HG02870 (cell line): ENCODE measurements at regions not wholly inside any gene's neighbourhood (a gene's known extent, or its start where the extent isn't known, plus 50 kb on each side); places are given as distances from the start of the nearest gene placed in this dataset.

ENCODE experiments used
- ATAC-seq: cut with Tn5 transposase; IDR thresholded peaks from one replicate; pipeline ENCODE4 v1.9.1; 2021; ENCODE audit warnings: mild to moderate bottlenecking, moderate library complexity; ENCODE audit not compliant: unreplicated experiment

DNA sequence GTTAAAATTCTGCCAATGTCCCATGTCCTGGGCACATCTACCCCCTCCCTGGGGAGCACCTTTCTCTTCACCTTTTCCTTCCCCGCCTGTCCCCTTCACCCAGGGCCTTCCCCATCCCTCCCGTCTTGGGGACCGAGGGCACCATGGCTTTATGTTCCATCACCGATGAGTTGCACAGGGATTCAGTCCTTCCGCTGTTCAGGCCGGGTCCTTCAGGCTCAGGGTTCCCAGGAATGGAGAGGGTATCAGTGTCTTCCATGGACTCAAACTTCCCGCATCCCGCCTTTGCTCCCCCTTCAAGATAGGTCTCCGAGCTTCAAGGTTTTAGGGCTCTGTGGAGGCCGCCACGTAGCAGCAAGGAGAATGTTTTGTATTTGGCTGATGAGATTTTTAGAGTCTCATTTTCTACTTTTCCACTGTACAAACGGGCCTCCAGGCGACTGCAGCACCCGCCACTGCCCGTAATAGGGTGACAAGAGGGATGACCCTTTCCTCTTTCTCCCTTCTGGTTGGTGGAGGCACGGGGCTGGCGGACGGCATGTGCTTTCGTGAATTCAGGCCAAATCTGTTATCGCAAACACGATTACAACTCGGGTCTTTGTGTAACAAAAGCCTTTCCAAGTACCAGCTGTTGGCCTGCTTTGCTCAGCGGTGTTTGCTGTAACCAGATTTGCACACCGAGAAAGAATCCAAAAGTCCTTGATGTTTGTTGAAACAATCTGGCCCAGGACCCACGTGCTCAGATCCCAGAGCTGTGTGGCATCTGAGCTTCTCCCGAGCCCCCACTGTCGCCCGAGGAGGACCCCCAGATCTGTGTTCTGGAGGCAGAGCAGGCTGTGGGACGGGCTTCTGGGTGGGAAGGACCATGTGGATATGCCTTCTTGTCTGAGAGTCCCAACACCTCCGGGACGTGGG is 236.3 kb downstream of the SEC14L1 start:
- no peak for ATAC-seq

DNA sequence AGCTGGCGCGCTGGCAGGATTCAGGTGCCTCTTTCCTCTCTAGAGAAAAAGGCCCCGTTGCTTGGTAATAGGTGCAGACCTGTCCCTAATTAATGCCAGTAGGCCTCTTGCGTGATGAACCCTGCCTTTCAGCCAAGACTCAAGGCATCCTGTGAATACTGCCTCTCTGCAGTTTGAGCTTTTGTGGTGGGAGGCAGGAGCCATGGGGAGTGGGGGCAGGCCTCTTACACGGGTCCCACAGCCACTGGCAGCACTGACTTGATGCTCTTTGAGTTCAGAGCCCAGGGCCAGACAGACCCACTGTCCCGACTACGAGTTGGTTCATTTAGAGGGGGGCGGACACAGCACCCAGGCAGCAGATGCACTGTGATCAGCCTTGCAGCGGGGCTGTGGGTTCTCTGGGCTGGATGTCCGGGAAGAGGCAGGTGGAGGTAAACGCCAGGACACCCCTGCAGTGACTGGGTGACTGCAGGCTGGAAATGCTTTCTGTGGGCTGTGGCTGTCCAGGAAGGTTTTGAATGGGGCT is 237.0 kb downstream of the SEC14L1 start:
- ATAC-seq = no peak

DNA sequence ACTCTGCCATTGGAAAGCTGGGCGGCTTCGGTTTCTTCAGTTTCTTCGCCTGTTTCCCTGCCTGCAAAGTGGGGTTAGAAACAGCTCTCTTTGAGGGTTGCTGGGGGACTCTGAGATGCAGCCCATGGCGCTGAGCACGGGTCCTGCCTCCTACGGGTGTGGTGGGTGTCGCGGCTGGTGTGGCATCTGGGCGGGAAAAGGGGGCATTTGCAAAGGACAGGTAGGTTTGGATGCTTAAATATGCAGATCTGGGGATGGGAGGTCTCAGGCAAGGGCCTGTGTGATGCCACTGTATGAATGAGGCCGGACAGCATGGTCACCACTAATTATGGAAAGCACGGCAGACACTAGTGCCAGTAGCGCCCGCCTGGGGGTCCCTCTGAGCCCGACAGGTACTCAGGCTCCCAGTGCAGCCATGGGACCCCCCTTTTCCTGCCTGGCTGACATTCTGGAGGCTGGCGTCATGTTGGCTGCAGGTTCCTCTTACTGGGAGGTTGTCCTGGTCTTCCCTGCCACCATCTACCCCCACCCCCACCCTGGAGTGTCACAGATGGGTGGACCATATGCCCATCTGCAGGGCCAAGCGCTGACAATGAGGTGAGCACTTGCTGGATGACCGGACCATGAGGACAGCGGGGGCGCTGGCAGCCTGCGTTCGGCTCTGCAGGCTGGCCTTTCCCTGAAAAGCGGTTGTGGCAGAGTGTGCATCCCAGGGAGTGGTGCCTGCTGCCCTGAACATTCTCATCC is 237.7 kb downstream of the SEC14L1 start:
- no peak for ATAC-seq

DNA sequence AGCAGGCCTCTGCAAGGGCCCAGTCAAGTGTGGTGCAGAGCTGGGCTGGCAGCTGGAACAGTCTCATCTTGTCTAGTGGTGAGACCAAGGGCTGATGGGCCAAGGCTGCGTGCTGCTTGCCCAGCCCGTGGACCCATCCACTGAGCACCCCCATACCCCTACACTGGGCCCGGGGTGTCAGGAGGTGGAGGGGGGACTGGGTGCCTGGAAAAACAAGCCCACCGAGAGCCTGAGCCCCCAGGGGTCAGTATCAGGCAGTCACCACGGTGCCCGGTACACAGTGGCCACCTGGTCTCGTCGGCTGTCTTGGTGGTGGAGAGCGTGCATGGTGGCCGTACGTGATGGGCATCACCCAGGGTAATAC is 238.3 kb downstream of the SEC14L1 start:
- no peak for ATAC-seq

DNA sequence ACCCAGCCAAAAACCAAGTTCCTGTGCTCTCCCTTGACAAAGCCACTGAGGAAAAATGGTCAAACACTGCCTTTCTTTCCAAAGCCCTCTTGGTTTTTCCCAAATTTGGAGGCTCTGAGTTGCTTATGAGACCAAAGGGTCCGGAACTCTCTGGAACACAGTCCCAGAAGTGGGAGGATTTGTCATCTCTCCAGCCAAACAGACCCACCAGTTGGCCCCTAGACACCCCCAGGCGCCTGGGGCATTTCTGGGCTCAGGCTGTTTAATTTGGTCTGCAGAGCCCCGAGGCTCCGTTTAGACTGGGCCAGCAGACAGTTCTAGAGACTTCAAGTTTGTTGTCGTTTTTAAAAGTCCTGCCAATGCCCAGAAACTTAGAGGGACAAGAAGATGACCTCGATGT is 239.1 kb downstream of the SEC14L1 start:
- no peak for ATAC-seq

DNA sequence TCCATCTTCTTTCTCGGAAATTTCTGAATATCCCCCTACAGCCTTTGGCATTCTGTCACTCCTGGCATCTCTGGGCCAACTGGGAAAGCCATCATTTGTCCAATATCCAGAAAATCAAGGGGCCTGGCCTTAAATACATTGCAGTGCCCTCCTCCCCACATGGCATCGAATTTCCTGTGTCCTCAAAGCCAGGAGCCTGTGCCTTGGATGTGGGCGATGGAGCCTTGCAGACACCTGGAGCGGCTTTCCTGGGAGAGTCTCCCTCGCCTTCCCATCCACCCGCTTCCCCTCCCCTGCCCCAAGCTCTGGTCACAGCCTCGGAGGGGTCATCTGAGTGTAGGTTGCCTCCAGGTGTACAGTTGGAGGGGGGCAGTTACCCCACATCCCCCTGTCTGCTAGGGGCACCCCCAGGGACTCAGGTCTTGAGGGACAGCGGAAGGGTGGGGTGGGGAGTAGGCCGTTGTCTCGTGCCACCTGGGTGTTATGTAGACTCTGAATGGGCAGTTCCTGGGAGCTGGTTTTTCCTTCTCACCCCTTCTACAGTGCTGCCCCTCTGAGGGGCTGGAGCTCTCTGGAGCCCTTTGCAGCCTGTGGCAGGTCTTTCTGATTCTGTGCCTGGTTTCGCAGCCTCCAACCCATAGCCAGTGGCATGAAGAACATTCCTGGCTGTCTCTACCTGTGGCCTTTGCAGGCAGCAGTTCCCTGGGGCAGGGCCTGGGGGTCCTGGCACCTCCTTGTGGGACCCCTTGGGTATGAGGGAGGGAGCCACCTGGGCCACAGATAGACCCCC is 239.8 kb downstream of the SEC14L1 start:
- no peak for ATAC-seq

DNA sequence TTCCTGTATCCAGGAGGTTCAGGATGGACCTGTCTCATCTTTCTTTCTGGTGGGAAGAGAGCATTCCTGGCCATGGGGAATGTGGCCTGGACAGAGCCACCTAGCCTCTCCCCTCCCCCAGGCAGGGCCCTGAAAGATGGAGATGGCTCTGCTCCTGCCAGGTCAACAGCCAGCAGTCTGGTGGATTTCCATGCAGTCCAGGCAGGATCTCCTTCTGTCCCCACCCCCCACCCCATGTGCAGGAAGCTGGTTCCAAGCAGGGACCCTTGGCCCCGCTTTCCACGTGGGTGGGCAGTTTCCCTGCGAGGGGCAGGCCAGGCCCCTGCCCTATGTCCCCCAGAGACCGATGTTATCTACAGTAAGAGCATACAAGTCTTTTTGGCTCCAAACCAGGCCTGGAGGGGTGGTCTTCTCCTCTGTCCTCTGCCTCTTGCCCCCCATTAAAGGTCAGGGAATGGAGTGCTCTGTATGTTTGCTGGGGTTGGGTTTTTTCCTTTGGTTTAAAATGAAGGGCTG is 240.5 kb downstream of the SEC14L1 start:
- no peak for ATAC-seq

DNA sequence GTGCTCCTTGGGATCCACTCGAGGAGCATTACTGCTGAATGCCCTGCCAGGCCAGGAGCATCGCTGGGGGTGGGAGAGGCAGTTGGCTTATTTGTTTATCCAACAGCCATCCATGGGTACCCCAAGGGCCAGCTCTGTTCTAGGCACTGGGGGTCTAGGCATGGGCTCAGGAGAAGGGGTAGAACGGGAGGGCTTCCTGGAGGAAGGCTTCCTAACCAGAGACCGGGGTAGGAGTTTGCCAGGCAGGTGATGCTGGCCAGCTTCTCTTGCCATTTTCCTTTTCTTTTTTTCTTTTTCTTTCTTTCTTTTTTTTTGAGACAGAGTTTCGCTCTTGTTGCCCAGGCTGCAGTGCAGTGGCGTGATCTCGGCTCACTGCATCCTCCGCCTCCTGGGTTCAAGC is 241.0 kb downstream of the SEC14L1 start:
- ATAC-seq = no peak

DNA sequence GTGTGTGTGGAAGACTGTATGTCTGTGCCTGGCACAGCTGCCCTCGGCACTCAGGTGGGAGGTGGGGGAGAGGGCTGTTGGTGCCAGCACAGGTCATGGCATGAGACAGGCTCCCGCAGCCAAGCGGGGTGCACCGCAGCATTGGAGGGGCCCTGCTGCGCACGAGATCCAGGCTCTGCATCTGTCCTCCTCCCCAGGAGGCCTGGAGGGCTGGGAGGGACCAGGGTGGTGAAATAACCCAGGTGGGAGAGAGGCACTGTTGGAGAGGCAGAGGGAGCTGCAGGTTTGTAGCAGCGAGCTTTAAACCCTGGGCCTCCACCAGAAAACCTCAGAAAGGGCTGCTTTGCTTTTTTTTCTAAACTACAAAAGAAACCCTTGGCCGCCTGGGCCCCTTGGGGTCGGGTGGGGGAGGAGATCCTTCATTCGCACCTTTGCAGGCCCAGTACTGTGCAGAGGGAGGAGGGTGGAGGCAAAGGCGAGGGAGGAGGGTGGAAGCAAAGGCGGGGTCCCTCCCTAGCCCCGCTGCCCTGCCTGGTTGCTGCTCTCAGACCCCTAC is 241.7 kb downstream of the SEC14L1 start:
- no peak for ATAC-seq

DNA sequence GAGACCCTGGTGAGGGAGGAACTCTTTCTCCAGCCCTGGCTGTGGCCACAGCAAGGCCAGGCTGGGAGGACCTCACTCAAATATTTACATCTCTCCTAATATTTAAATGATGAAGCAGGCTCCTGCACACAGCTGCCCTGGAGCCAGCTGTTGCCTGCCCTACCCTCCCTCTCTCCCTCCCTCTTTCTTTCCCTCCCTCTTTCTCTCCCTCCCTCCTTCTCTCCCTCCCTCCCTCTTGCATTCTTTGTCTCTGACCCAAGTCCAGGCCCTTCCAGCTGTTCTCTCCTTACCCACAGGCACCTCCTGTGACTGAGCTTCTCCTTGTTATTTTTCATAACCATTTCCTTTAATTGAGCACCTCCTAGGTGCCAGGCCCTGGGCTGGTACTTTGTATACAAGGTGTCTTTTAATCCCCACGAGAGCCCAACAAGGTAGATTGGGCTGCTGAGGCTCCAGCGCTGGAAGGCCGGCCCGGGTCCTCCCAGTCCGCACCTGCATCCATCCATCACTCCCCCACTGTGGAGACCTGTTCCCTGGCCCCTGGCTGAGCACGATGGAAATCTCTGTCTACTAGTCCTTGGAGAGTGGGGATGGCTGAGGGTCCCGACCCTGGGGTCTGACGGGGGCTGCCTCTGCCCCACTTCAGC is 242.3 kb downstream of the SEC14L1 start:
- no peak for ATAC-seq

DNA sequence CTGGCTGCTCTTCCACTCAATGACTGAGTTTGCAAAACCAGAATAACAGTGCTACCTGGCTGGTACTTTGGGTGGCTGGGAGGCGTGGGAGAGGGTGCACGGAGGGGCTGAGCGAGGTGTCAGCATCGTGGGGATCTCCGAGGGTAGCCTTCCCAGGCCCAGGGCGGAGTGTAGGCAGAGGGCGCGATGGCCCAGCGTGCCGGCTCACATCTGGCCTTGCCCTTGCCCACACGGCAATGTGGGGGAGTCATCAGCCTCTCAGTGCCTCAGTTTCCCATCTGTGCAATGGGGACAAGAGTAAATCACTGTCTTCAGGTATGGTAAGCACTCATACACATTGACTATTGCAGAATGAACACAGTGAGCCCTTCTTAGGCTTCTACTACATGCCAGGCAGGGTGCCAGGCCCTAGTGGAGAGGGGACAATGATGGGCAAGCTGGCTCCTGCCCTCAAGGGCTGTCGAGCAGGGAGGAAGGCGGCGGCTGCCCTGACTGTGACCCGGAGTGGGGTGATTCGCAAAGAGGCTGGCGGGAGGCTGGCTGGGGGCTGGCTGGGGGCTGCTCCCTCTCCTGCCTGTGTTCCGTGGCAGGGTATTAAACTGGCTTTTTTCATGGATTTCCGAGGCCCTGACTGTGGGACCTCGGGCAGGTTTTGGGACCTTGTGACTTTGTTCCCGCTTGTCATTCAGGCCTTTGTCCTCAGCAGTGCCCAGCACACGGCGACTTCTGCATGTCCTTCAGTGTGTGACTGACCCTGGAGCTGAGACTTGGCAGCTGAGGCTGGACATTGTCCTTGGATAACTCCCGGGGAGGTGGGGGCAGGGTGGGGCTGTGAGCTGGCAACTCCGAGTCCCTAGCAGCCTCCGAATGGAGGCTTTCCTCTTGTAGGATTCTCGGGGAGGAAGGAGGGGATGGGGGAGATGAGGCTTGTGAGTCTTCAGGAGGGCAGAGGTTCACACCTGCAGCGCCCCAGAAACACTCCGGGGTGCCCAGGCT is 243.1 kb downstream of the SEC14L1 start:
- no peak for ATAC-seq

DNA sequence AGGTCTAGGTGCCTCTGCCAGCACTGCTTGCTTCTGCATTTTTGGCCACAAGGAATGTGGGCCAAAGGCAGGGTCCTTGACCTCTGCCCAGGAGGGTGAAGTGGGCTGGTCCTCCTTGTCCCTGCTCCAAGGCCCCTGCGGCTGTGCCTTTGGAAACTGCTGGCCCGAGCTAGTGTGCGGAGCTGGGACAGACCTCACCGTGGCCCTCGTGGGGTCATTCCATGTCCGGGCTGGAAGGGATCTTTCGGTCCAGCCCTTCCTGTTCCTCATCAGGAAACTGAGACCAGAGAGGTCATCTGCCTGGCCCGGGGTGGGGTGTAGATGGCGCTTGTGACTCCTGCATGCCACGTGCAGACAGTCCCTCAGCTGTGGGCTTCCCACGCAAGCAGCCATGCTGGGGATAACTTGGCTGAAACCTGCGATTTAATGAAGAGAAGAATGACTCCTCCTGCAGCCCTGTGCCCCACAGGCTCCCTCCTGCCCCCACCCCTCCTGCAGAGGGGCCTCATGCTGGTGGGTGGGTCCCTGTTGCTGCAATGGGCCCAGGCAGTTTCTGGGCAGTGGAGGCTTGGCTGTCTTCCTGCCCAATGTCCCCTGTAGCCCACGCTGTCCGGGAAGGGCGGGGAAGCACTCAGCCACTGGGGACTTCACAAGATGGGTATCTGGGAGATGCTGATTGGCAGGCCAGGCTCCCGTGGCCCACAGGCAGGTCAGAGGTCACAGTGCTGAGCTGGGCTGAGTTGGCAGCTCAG is 245.2 kb downstream of the SEC14L1 start:
- ATAC-seq = no peak

DNA sequence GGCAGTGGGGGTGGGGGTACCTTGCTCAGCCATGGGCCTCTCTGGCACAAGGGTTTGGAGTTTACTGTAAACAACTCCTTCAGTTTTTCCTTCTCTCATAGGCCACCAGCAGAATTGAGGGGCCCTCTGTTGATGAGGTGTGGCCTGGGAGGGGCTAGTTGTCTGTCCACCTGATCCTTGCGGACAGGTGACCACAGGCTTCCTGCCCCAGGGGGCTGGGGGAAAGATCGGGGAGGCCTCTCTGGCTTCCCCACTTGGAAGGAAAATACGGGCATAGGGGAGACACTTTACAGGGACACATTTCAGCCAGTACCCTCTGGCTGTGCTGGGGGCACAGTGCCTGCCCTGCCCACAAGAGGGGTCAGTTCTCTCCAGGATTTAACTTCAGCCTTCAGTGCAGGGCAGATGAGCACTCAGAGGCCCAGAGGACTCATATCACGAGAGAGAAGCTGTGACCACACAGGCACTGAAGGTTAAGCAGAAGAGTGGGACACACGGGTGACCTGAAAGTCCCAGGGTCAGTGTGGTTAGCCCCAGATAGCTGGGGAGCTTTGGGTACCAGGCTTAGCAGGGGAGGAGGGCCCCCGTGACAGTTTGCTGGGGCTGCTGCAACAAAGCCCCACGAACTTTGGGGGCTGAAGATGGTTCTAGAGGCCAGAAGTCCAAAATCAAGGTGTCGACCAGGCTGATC is 245.9 kb downstream of the SEC14L1 start:
- ATAC-seq = no peak

DNA sequence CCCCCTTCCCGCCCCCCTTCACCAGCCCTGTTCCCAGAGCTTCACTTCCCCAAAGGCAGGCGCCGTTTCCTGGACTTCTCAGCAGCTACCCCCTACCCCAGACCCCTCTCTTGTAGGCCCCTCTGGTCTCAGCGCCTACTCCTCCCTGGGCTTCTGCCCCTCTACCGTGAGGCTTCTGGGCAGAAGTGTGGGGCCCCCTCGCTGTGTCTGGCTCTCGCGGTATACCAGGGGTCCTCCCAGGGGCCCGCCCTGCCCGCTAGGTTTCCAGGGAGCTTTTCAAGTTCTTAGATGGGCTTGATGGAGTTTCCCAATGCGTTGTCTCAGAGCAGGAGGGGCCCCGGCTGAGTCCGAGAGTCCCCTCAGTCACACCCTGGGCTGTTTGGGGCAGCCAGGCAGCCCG is 247.1 kb downstream of the SEC14L1 start:
- no peak for ATAC-seq

DNA sequence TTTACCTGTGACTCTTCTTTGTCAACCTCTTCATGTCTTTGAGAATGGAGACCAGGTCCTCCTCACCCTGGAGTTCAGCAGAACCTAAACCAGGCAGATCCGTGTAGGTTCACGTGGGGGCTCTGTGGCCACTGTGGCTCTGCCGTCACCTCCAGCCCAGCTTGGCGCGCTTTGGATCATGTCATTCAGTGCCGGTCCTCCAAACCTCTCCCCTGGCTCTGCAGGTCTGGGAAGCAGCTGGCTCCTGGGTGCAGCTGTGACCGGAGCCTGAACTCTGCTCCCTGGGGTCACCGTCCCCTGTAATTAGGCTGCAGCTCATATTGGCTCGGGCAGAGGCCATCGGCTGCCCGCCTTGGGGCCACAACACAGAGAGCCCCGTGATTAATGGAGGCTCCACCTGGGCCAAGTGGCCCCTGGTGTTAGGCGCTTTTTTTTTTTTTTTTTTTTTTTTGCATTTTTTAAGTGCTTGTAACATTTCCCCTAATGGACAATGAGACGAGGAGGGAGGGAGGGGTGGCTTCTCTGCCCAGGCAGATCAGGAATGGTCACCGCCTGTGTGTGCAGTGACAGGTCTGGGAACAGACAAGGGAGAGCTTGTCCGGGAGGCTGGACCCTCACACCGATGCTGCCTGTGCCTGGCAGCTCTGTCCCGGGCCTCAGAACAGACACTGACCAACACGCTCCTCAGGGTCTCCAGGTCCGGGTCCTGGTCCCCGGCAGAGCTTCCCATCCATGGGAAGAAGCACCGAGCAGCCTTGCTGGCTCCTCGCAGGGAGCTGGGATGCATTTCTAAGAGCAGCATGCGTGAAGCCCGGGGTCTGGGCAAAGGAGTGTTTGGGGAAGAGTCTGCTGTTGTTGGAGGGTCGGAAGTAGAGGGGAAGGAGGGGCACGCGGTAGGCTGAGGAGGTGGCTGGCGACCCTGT is 247.9 kb downstream of the SEC14L1 start:
- ATAC-seq = no peak

DNA sequence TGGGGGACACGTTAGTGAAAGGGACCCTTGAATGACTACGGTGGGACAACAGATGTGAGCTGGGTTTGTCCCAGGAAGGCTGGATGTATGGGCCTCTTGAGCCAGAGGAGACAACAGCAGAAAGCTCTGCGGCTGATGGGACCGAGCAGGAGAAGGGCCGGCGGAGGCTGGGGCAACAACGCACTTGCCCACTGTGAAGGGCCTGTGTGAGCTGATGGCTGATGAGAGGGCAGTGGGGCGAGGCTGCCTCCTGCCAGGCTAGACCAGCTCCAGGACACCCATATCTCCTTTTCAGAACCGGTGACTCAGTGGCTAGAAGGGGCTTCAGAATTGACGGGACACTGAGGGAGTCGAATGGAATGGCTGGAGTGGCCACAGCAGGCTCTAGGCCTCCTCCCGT is 250.1 kb downstream of the SEC14L1 start:
- no peak for ATAC-seq
